A549 (cell line): ENCODE measurements at regions not wholly inside any gene's neighbourhood (a gene's known extent, or its start where the extent isn't known, plus 50 kb on each side); places are given as distances from the start of the nearest gene placed in this dataset.

ENCODE experiments used
- ATAC-seq, 2 experiments: fragments of 200-7000 bp in 1 of 2; fragments of >200 bp in 1 of 2; cut with Nextera tagmentation in 1 of 2; cut with Tn5 transposase in 1 of 2; 3 replicates each; pipeline versions ENCODE4 v1.8.0 to v1.9.1; 2018 to 2020; ENCODE audit warnings: mild to moderate bottlenecking in 1 of 2, moderate library complexity in 1 of 2
- CTCF ChIA-PET: fragments of 300-600 bp; sonication (Branson Sonifier 250); formaldehyde crosslinking; extraction: SDS; loops from one replicate; lab custom pipeline; 2021; ENCODE audit warnings: antibody characterized with exemption, inconsistent platforms; lab: Yijun Ruan, JAX
- POLR2A ChIA-PET: fragments of 350-600 bp; formaldehyde crosslinking; extraction: SDS; loops from one replicate; lab custom pipeline; 2021; ENCODE audit warnings: antibody characterized with exemption, inconsistent platforms; lab: Yijun Ruan, JAX
- DNase-seq, 2 experiments: peaks; one replicate each; pipeline versions ENCODE4 v3.0.0 to v3.0.0-alpha.2; 2011 to 2016; ENCODE audit warnings: low read depth in 1 of 2, low spot score in 1 of 2
- FAIRE-seq: peaks from 2 replicates; lab custom pipeline; 2011; peaks lifted over from hg19 to GRCh38; lab: Jason Lieb, UNC
- H3K27ac ChIP-seq, 2 experiments: fragments of >200 bp; sonication (Bioruptor Twin); formaldehyde crosslinking; 3 replicates each; pipeline ENCODE4 v1.5.1; 2016 to 2017
- H3K4me1 ChIP-seq: fragments of >200 bp; sonication (Bioruptor Twin); formaldehyde crosslinking; 3 replicates; pipeline ENCODE4 v1.6.1; 2016
- H3K4me2 ChIP-seq: fragments of >200 bp; sonication (Bioruptor Twin); formaldehyde crosslinking; 3 replicates; pipeline ENCODE4 v1.6.1; 2016
- H3K4me3 ChIP-seq: fragments of >200 bp; sonication (Bioruptor Twin); formaldehyde crosslinking; 3 replicates; pipeline ENCODE4 v1.5.1; 2016
- H3K9me3 ChIP-seq: fragments of >200 bp; sonication (Bioruptor Twin); formaldehyde crosslinking; 3 replicates; pipeline ENCODE4 v1.6.1; 2016
- CHD2 ChIP-seq: fragments of 150-350 bp; IDR thresholded peaks from 2 replicates; pipeline ENCODE4 v1.6.1; 2014; ENCODE audit warnings: low read length; ENCODE audit not compliant: partially characterized antibody
- CHD4 ChIP-seq: fragments of 200-600 bp; sonication (generic); IDR thresholded peaks from 2 replicates; pipeline ENCODE4 v1.6.1; 2016; ENCODE audit warnings: antibody characterized with exemption, mild to moderate bottlenecking, borderline replicate concordance
- EP300 ChIP-seq, 2 experiments: fragments of >200 bp; sonication (Bioruptor Twin); formaldehyde crosslinking; IDR thresholded peaks; 2 replicates in 1 of 2; 3 replicates in 1 of 2; pipeline ENCODE4 v1.6.1; 2016 to 2017
- FOSL2 ChIP-seq, 2 experiments: fragments of 450-650 bp in 1 of 2; fragments of >200 bp in 1 of 2; sonication (Bioruptor Twin) in 1 of 2; formaldehyde crosslinking; IDR thresholded peaks; 2 replicates each; pipeline versions ENCODE4 v1.5.0 to v1.6.1; 2016 to 2020; ENCODE audit warnings: mild to moderate bottlenecking in 1 of 2, moderate library complexity in 1 of 2
- FOXS1 ChIP-seq: fragments of 250-450 bp; sonication (Bioruptor Pico); IDR thresholded peaks from 2 replicates; pipeline ENCODE4 v1.5.0; 2020; ENCODE audit warnings: mild to moderate bottlenecking, moderate library complexity
- GATA3 ChIP-seq: IDR thresholded peaks from 2 replicates; pipeline ENCODE4 v1.6.1; 2012; ENCODE audit warnings: borderline replicate concordance
- HDAC2 ChIP-seq: fragments of 200-600 bp; sonication (generic); IDR thresholded peaks from 2 replicates; pipeline ENCODE4 v1.6.1; 2016
- HOXB13 ChIP-seq: fragments of 250-450 bp; sonication (Bioruptor Pico); IDR thresholded peaks from 2 replicates; pipeline ENCODE4 v1.5.0; 2020; ENCODE audit warnings: low read depth, mild to moderate bottlenecking, moderate library complexity
- HOXB5 ChIP-seq: fragments of 250-450 bp; sonication (Bioruptor Pico); IDR thresholded peaks from 2 replicates; pipeline ENCODE4 v1.5.0; 2020; ENCODE audit warnings: mild to moderate bottlenecking, moderate library complexity
- KDM1A ChIP-seq: fragments of 200-600 bp; sonication (generic); IDR thresholded peaks from 2 replicates; pipeline ENCODE4 v1.6.1; 2016; ENCODE audit warnings: low read depth, mild to moderate bottlenecking
- MAFK ChIP-seq: fragments of 450-650 bp; IDR thresholded peaks from 2 replicates; pipeline ENCODE4 v1.6.1; 2014; ENCODE audit not compliant: partially characterized antibody
- MAZ ChIP-seq: fragments of 150-350 bp; IDR thresholded peaks from 2 replicates; pipeline ENCODE4 v1.6.1; 2014; ENCODE audit warnings: antibody characterized with exemption, low read depth, low read length, borderline replicate concordance
- MYC ChIP-seq: IDR thresholded peaks from 2 replicates; pipeline ENCODE4 v1.6.1; 2012; ENCODE audit warnings: mild to moderate bottlenecking, inconsistent platforms, low read length, improper control_type of control experiment, borderline replicate concordance
- NR3C1 ChIP-seq: fragments of >200 bp; sonication (Bioruptor Twin); formaldehyde crosslinking; IDR thresholded peaks from 3 replicates; pipeline ENCODE4 v1.6.1; 2017
- POLR2A ChIP-seq: IDR thresholded peaks from 2 replicates; pipeline ENCODE4 v1.6.1; 2012; ENCODE audit warnings: mild to moderate bottlenecking, low read length
- RCOR1 ChIP-seq: fragments of 150-350 bp; IDR thresholded peaks from 2 replicates; pipeline ENCODE4 v1.6.1; 2014; ENCODE audit warnings: antibody characterized with exemption, low read length, low read depth
- RNF2 ChIP-seq: fragments of 200-600 bp; sonication (generic); IDR thresholded peaks from 2 replicates; pipeline ENCODE4 v1.6.1; 2016; ENCODE audit warnings: low read depth, mild to moderate bottlenecking, antibody characterized with exemption, moderate library complexity, borderline replicate concordance
- SREBF2 ChIP-seq: fragments of 450-650 bp; IDR thresholded peaks from 2 replicates; pipeline ENCODE4 v1.6.1; 2014; ENCODE audit warnings: mild to moderate bottlenecking, moderate library complexity
- TFCP2L1 ChIP-seq: fragments of 250-450 bp; sonication (Bioruptor Pico); IDR thresholded peaks from 2 replicates; pipeline ENCODE4 v1.5.0; 2021; ENCODE audit warnings: mild to moderate bottlenecking
- TP53 ChIP-seq: fragments of 250-450 bp; sonication (Bioruptor Pico); IDR thresholded peaks from 2 replicates; pipeline ENCODE4 v1.5.0; 2021; ENCODE audit warnings: mild to moderate bottlenecking, moderate library complexity
- ZFP36 ChIP-seq: fragments of 450-650 bp; IDR thresholded peaks from 2 replicates; pipeline ENCODE4 v1.6.1; 2014; ENCODE audit warnings: borderline replicate concordance; ENCODE audit not compliant: partially characterized antibody
- WGBS: methylation state at CpG from one replicate; pipeline ENCODE4 v1.1.6; 2017; ENCODE audit errors: missing lambda C conversion rate; 5-methylcytosine and 5-hydroxymethylcytosine counted together
- TF ChIP-seq, protein P1 (sequence below): IDR thresholded peaks from 2 replicates; pipeline ENCODE4 v1.6.1; 2012
- TF ChIP-seq, protein P2 (sequence below): fragments of 250-450 bp; sonication (Bioruptor Pico); IDR thresholded peaks from 2 replicates; pipeline ENCODE4 v1.5.0; 2020; ENCODE audit warnings: low read depth, mild to moderate bottlenecking, moderate library complexity
- TF ChIP-seq, protein P3 (sequence below): IDR thresholded peaks from 2 replicates; pipeline ENCODE4 v1.6.1; 2012; ENCODE audit warnings: low read depth, borderline replicate concordance
- TF ChIP-seq, protein P4 (sequence below): fragments of >200 bp; sonication (Bioruptor Twin); formaldehyde crosslinking; IDR thresholded peaks from 3 replicates; pipeline ENCODE4 v1.5.1; 2016
- TF ChIP-seq, protein P5 (sequence below): fragments of >200 bp; sonication (Bioruptor Twin); formaldehyde crosslinking; IDR thresholded peaks from 3 replicates; pipeline ENCODE4 v1.6.1; 2016
- TF ChIP-seq, protein P6 (sequence below): fragments of 450-650 bp; IDR thresholded peaks from 2 replicates; pipeline ENCODE4 v1.6.1; 2014; ENCODE audit warnings: antibody characterized with exemption

DNA sequence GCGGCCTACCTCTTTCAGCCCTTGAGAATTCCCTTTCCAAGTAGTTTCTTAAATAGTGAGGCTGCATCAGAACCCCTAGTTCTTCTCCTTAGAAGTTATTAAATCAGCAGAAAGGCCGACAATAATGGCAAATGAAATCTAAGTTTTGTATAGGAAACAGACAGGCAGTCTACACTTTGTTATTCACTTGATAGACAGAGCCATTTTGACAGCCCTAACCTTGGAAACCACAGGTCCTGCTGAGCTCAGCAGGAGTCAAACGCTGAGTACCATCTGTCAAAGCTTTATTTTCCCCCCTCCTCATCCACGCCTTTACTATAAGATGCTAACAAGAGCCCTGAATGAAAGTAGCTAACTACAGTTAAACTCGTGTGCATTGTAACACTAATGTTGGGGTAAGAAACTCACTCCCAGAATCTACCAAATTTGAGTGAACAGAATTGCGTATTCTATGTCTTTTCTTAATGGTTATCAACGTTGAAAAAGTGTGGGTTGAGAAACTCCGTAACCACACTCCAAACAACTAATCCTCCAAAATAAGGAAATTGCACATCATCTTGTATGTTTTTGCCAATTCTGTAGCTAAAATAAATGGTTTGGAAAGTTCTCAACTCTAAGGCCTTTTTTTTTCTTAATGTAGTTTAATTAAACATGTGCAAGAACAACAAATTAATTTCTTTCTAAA lies 90.6 kb upstream of the EFEMP1 start:
- H3K27ac ChIP-seq = no peak overlapping the region
- TF ChIP-seq, protein P1, sequence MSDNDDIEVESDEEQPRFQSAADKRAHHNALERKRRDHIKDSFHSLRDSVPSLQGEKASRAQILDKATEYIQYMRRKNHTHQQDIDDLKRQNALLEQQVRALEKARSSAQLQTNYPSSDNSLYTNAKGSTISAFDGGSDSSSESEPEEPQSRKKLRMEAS = no peak
- TF ChIP-seq MAZ (no peak), NR3C1 (no peak), FOXS1 (CRISPR knock-in tag) (no peak), POLR2A (no peak), ZFP36 (no peak), HOXB13 (no peak), RCOR1 (no peak), HDAC2 (no peak), SREBF2 (no peak), CHD4 (no peak)
- TF ChIP-seq, protein P2, sequence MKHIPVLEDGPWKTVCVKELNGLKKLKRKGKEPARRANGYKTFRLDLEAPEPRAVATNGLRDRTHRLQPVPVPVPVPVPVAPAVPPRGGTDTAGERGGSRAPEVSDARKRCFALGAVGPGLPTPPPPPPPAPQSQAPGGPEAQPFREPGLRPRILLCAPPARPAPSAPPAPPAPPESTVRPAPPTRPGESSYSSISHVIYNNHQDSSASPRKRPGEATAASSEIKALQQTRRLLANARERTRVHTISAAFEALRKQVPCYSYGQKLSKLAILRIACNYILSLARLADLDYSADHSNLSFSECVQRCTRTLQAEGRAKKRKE = no peak
- TF ChIP-seq, protein P3, sequence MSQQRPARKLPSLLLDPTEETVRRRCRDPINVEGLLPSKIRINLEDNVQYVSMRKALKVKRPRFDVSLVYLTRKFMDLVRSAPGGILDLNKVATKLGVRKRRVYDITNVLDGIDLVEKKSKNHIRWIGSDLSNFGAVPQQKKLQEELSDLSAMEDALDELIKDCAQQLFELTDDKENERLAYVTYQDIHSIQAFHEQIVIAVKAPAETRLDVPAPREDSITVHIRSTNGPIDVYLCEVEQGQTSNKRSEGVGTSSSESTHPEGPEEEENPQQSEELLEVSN = no peak
- TF ChIP-seq, all 56 proteins: peak for 0
- H3K4me3 ChIP-seq = no peak overlapping the region
- ChIA-PET CTCF (interaction anchor here (0.9 to 2.8 kb wide), 5 partner anchors 28 to 296 kb away, joined by 3 to 30 read pairs (median 5); no protein-coding TSS in a partner anchor), POLR2A (interaction anchor here (1.0 kb wide), 1 partner anchor 299 kb away, joined by 4 read pairs; no protein-coding TSS in a partner anchor)
- DNase-seq (no peak), FAIRE-seq (no peak), ATAC-seq (no peak)
- H3K9me3 ChIP-seq = no peaks in the 10 kb centered on the region
- no peak overlapping the region for H3K4me2 ChIP-seq
- peaks cover 5% of the 10 kb centered on the region for H3K4me1 ChIP-seq
- WGBS = 73% methylated on average over 8 of the region's 8 CpGs

DNA sequence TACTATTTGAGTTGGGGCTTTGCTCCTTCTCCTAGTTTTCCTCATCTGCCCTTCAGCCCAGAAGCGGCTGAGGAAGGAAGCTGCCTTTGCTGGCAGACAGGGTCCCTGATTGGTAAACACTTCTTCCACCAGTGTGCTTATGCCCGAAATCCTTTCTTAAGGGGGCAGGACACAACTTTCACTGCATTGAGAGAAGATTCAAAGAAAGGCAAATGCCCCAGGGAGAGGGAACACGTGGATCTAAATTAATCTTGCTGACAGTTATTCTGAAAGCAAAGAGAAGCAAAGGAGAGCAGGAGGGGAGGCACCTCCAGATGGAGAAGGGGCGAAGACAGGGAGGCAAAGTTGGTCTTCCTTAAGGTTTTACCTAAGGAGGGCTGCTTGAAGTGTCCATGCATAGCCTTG lies 92.1 kb upstream of the EFEMP1 start:
- TF ChIP-seq SREBF2 (no peak), TP53 (no peak), MAFK (no peak), FOSL2 (IDR thresholded peaks at IDR 0.05) (no peak), FOSL2 (CRISPR knock-in tag; IDR thresholded peaks at IDR 0.05) (no peak), KDM1A (no peak), POLR2A (no peak), TFCP2L1 (CRISPR knock-in tag) (no peak)
- TF ChIP-seq, protein P1 = no peak
- no peak for DNase-seq
- ChIA-PET CTCF (interaction anchor here (2.8 kb wide), 1 partner anchor 297 kb away, joined by 30 read pairs; no protein-coding TSS in a partner anchor), POLR2A (no interaction called here)
- Histone ChIP-seq H3K27ac (peak overlapping the region in 1 of 2 experiments; percentile 4; a peak in 1 of 6 replicates), H3K4me1 (no peaks in the 10 kb centered on the region), H3K4me3 (no peak overlapping the region), H3K4me2 (peak overlapping the region; percentile 27; the same call in 2 of the 3 replicates), H3K9me3 (no peaks in the 10 kb centered on the region)
- FAIRE-seq = no peak
- peak; percentile 20 to 70; a peak in 3 of 6 replicates for ATAC-seq
- 41% methylated on average over 4 of the region's 4 CpGs for WGBS

DNA sequence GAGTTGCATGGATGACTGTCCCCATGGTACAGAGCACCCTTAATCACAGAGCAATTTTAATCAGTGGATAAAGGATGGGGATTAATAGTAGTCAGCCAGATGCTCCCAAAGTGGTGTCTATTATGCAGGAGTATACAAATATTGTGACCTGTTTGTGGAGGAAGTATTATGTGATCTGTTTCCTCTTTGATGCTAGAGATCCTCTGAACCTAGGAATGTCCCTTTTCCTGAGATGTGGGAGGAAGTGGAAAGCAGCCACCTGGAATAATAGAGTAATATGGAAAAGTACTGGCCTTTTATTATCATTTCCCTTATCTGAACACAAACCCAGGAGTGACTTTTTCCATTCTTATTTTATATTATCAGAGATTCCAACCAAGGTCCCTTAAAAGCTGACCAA lies 94.2 kb upstream of the EFEMP1 start:
- no peak for ATAC-seq
- Histone ChIP-seq H3K27ac (no peak overlapping the region), H3K4me1 (no peaks in the 10 kb centered on the region; the same call in 2 of the 3 replicates), H3K9me3 (no peaks in the 10 kb centered on the region), H3K4me2 (no peak overlapping the region), H3K4me3 (no peak overlapping the region)
- no peak for DNase-seq
- POLR2A ChIA-PET = no interaction called here
- CTCF ChIA-PET = interaction anchor here (1.8 to 7.2 kb wide), 2 partner anchors 16 to 299 kb away, joined by 4 to 42 read pairs; no protein-coding TSS in a partner anchor
- no peak for FAIRE-seq
- no peak for TF ChIP-seq CHD2
- no peak for TF ChIP-seq EP300 (IDR thresholded peaks at IDR 0.05)
- TF ChIP-seq, protein P4, sequence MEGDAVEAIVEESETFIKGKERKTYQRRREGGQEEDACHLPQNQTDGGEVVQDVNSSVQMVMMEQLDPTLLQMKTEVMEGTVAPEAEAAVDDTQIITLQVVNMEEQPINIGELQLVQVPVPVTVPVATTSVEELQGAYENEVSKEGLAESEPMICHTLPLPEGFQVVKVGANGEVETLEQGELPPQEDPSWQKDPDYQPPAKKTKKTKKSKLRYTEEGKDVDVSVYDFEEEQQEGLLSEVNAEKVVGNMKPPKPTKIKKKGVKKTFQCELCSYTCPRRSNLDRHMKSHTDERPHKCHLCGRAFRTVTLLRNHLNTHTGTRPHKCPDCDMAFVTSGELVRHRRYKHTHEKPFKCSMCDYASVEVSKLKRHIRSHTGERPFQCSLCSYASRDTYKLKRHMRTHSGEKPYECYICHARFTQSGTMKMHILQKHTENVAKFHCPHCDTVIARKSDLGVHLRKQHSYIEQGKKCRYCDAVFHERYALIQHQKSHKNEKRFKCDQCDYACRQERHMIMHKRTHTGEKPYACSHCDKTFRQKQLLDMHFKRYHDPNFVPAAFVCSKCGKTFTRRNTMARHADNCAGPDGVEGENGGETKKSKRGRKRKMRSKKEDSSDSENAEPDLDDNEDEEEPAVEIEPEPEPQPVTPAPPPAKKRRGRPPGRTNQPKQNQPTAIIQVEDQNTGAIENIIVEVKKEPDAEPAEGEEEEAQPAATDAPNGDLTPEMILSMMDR = no peak
- no peak for TF ChIP-seq FOSL2 (IDR thresholded peaks at IDR 0.05)
- no peak for TF ChIP-seq FOSL2 (CRISPR knock-in tag; IDR thresholded peaks at IDR 0.05)
- TF ChIP-seq, protein P5, sequence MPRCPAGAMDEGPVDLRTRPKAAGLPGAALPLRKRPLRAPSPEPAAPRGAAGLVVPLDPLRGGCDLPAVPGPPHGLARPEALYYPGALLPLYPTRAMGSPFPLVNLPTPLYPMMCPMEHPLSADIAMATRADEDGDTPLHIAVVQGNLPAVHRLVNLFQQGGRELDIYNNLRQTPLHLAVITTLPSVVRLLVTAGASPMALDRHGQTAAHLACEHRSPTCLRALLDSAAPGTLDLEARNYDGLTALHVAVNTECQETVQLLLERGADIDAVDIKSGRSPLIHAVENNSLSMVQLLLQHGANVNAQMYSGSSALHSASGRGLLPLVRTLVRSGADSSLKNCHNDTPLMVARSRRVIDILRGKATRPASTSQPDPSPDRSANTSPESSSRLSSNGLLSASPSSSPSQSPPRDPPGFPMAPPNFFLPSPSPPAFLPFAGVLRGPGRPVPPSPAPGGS = no peak
- TF ChIP-seq GATA3 = no peak
- TF ChIP-seq, protein P6, sequence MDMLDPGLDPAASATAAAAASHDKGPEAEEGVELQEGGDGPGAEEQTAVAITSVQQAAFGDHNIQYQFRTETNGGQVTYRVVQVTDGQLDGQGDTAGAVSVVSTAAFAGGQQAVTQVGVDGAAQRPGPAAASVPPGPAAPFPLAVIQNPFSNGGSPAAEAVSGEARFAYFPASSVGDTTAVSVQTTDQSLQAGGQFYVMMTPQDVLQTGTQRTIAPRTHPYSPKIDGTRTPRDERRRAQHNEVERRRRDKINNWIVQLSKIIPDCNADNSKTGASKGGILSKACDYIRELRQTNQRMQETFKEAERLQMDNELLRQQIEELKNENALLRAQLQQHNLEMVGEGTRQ = no peak
- no peak for TF ChIP-seq TFCP2L1 (CRISPR knock-in tag)
- no peak for TF ChIP-seq HOXB5
- TF ChIP-seq, protein P2 = no peak
- TF ChIP-seq MYC = no peak
- no peak for TF ChIP-seq RNF2
- TF ChIP-seq ZFP36 = no peak
